Endodermal cell (in vitro differentiated cells): ENCODE measurements at regions not wholly inside any gene's neighbourhood (a gene's known extent, or its start where the extent isn't known, plus 50 kb on each side); places are given as distances from the start of the nearest gene placed in this dataset.

Source experiments
- DNase-seq: peaks from one replicate; pipeline ENCODE4 v3.0.0-alpha.2; 2017
- H3K27ac ChIP-seq: 2 replicates; pipeline ENCODE4 v1.5.1; 2013; ENCODE audit warnings: mild to moderate bottlenecking, low read depth, low read length, moderate library complexity
- H3K27me3 ChIP-seq: 2 replicates; pipeline ENCODE4 v1.6.1; 2013; ENCODE audit warnings: mild to moderate bottlenecking, low read length, moderate library complexity; ENCODE audit not compliant: insufficient read depth, control insufficient read depth, poor library complexity, severe bottlenecking
- H3K36me3 ChIP-seq: 2 replicates; pipeline ENCODE4 v1.7.0; 2013; ENCODE audit warnings: mild to moderate bottlenecking, low read length, moderate library complexity; ENCODE audit not compliant: control insufficient read depth, insufficient read depth
- H3K4me1 ChIP-seq: one replicate; pipeline ENCODE4 v1.7.0; 2013; ENCODE audit warnings: low read length; ENCODE audit not compliant: control insufficient read depth, insufficient read depth
- H3K4me3 ChIP-seq: 2 replicates; pipeline ENCODE4 v1.5.1; 2013; ENCODE audit warnings: mild to moderate bottlenecking, low read length, moderate library complexity
- H3K9ac ChIP-seq: 2 replicates; pipeline ENCODE4 v1.6.1; 2013; ENCODE audit warnings: mild to moderate bottlenecking, low read length, moderate library complexity; ENCODE audit not compliant: poor library complexity, severe bottlenecking; ENCODE audit errors: extremely low read depth
- H3K9me3 ChIP-seq: 2 replicates; pipeline ENCODE4 v1.6.1; 2013; ENCODE audit warnings: mild to moderate bottlenecking, low read length, moderate library complexity; ENCODE audit not compliant: control insufficient read depth
- H3K27ac Mint-ChIP-seq: 2 replicates; pipeline ENCODE4 v1.8.0; 2020; ENCODE audit warnings: mixed read lengths
- H3K27me3 Mint-ChIP-seq: 2 replicates; pipeline ENCODE4 v1.8.0; 2021; ENCODE audit warnings: mild to moderate bottlenecking, mixed read lengths; ENCODE audit not compliant: insufficient read depth
- H3K36me3 Mint-ChIP-seq: 2 replicates; pipeline ENCODE4 v1.8.0; 2020; ENCODE audit warnings: low read depth, mixed read lengths
- H3K4me1 Mint-ChIP-seq: 2 replicates; pipeline ENCODE4 v1.8.0; 2020; ENCODE audit warnings: mixed read lengths
- H3K4me3 Mint-ChIP-seq: 2 replicates; pipeline ENCODE4 v1.8.0; 2020; ENCODE audit warnings: mild to moderate bottlenecking, moderate library complexity, mixed read lengths
- H3K9me3 Mint-ChIP-seq: 2 replicates; pipeline ENCODE4 v1.8.0; 2020; ENCODE audit warnings: mild to moderate bottlenecking, mixed read lengths
- WGBS, 2 experiments: methylation state at CpG; one replicate each; pipeline versions ENCODE4 v1.1.5 to v1.1.7; 2013; ENCODE audit warnings: missing lambda C conversion rate in 2 of 2, mixed read lengths in 1 of 2; ENCODE audit not compliant: insufficient coverage in 1 of 2, insufficient read length in 1 of 2; 5-methylcytosine and 5-hydroxymethylcytosine counted together
- TF ChIP-seq, protein P1 (sequence below): fragments of 200-600 bp; sonication (generic); conservative IDR thresholded peaks from 2 replicates; pipeline ENCODE4 v1.5.0; 2021; ENCODE audit warnings: antibody characterized with exemption, mild to moderate bottlenecking

DNA sequence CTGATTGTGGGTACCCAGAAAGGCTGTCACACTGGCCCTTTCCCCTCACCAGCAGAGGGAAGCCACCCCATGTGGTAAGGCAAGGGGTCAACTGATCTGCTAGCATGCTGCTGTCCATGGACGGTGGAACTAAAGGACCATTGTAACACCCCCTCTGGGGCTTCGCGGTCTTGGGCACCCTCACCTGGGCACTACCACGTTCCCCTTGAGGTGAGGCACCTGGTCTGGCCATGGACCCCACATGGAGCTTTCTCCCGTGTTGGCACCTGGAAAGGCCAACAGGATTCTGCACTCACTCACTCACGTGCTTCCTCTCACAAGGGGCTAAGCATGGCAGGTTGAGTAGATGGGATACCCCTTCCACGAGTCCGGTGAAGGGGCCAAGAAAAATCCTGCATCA, 72.0 kb upstream of the RFX3 start:
- Histone ChIP-seq H3K27me3 (peaks cover 24% of the 10 kb centered on the region), H3K9me3 (no peaks in the 10 kb centered on the region), H3K36me3 (no peaks in the 10 kb centered on the region), H3K9ac (no peak overlapping the region), H3K4me3 (no peak overlapping the region), H3K4me1 (no peaks in the 10 kb centered on the region), H3K27ac (no peak overlapping the region)
- no peak overlapping the region for H3K4me3 Mint-ChIP-seq
- no peak for DNase-seq
- no peaks in the 10 kb centered on the region for H3K36me3 Mint-ChIP-seq
- TF ChIP-seq, protein P1, sequence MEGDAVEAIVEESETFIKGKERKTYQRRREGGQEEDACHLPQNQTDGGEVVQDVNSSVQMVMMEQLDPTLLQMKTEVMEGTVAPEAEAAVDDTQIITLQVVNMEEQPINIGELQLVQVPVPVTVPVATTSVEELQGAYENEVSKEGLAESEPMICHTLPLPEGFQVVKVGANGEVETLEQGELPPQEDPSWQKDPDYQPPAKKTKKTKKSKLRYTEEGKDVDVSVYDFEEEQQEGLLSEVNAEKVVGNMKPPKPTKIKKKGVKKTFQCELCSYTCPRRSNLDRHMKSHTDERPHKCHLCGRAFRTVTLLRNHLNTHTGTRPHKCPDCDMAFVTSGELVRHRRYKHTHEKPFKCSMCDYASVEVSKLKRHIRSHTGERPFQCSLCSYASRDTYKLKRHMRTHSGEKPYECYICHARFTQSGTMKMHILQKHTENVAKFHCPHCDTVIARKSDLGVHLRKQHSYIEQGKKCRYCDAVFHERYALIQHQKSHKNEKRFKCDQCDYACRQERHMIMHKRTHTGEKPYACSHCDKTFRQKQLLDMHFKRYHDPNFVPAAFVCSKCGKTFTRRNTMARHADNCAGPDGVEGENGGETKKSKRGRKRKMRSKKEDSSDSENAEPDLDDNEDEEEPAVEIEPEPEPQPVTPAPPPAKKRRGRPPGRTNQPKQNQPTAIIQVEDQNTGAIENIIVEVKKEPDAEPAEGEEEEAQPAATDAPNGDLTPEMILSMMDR: no peak
- peaks cover 16% of the 10 kb centered on the region for H3K27me3 Mint-ChIP-seq
- H3K27ac Mint-ChIP-seq: no peak overlapping the region
- H3K9me3 Mint-ChIP-seq: no peaks in the 10 kb centered on the region
- WGBS, 2 experiments: 95 to 96% methylated on average over 8 of the region's 8 CpGs
- H3K4me1 Mint-ChIP-seq: peaks cover 5% of the 10 kb centered on the region

DNA sequence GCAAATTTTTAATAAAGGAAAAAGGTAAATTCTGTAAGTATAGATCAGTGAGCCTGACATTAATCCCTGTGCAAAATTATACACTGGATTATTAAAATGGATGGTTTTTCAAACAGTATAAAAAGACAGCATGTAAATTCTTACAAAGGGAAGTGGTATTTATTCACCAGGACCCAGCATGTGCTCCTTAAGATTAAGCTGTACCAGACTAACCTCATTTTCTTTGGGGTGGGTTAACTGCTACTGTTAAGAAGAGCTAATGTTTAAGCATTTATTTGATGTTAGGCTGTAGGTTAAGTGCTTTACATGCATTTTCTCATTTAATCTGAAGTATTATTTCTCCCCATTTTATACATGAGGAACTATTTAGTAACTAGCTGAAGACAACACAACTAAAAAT, 60.3 kb upstream of the RFX3 start:
- H3K36me3 ChIP-seq: no peaks in the 10 kb centered on the region
- H3K4me3 ChIP-seq: no peak overlapping the region
- H3K27ac Mint-ChIP-seq: no peak overlapping the region
- no peak overlapping the region for H3K9ac ChIP-seq
- H3K4me1 ChIP-seq: no peaks in the 10 kb centered on the region
- H3K4me1 Mint-ChIP-seq: no peaks in the 10 kb centered on the region
- no peak overlapping the region for H3K4me3 Mint-ChIP-seq
- H3K27me3 Mint-ChIP-seq: no peaks in the 10 kb centered on the region
- TF ChIP-seq, protein P1: no peak
- no peaks in the 10 kb centered on the region for H3K36me3 Mint-ChIP-seq
- H3K27me3 ChIP-seq: no peaks in the 10 kb centered on the region
- peaks cover 15% of the 10 kb centered on the region for H3K9me3 Mint-ChIP-seq
- no peak overlapping the region for H3K27ac ChIP-seq
- DNase-seq: no peak
- H3K9me3 ChIP-seq: peaks cover 6% of the 10 kb centered on the region

DNA sequence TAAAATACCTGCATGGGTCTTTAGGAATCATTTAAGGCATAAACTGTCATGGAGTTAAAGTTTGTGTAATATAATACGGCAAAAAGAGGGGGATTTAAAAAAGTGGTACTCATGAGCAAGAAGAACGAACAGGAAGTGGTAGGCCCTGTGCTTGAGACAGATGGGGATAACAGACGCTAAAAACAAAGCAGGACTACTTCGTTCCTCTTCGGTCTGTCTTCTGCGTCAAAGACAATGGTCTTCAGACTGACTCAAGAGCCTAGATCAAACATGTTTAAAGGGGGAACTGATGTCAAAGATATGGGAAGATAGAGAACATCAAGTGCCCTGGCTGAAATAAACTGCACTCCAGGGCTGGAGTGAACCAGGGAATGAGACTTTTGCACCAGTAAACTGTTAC, 59.8 kb upstream of the RFX3 start:
- H3K27me3 ChIP-seq: no peaks in the 10 kb centered on the region
- WGBS, 2 experiments: 92 to 93% methylated on average over 6 of the region's 6 CpGs
- TF ChIP-seq, protein P1: no peak
- no peaks in the 10 kb centered on the region for H3K4me1 ChIP-seq
- H3K9me3 ChIP-seq: peaks cover 6% of the 10 kb centered on the region
- Mint-ChIP-seq H3K9me3 (peaks cover 19% of the 10 kb centered on the region), H3K27me3 (no peaks in the 10 kb centered on the region), H3K4me3 (no peak overlapping the region), H3K27ac (no peak overlapping the region), H3K4me1 (no peaks in the 10 kb centered on the region), H3K36me3 (no peaks in the 10 kb centered on the region)
- H3K4me3 ChIP-seq: no peak overlapping the region
- H3K27ac ChIP-seq: no peak overlapping the region
- no peak for DNase-seq
- H3K9ac ChIP-seq: no peak overlapping the region
- no peaks in the 10 kb centered on the region for H3K36me3 ChIP-seq
